ENCODE measurements at regions not wholly inside any gene's neighbourhood (a gene's known extent, or its start where the extent isn't known, plus 50 kb on each side); places are given as distances from the start of the nearest gene placed in this dataset.

DNA sequence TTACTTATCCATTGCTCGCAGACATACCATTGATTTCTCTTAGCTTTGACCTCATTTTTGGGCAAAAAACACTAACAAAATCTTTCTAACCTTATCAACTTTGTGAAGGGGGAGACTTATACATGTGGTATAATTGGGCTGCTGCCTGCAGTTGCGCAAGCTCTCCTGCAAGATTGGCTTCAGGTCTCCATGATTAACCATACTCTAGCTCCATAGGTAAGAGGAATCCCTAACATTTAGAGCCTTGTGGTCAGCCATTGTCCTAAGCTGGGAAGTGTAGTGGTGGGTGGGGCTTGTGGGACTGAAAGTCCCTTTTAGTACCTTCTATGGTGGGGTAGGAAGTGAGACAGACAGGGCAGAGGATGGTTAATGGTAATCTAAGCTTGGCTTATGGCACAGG lies 179.6 kb upstream of the THRB start:
- Histone ChIP-seq H3K27ac (ENCODE audit: extremely low read depth, low read depth, low read length) (no peak overlapping the region), H3K4me3 (ENCODE audit: low read depth, low read length) (no peak overlapping the region), H3K9me3 (ENCODE audit: control insufficient read depth, insufficient read depth, low read depth, low read length) (no peaks in the 10 kb centered on the region), H3K4me1 (ENCODE audit: control insufficient read depth, insufficient read depth, low read length) (no peaks in the 10 kb centered on the region), H3K36me3 (ENCODE audit: control insufficient read depth in 2 of 2, insufficient read depth in 1 of 2, low read length in 2 of 2) (no peaks in the 10 kb centered on the region)
- TF ChIP-seq YY2 (tag by site-specific recombination; IDR thresholded peaks at IDR 0.05) (peak; percentile 67; the same call in 1 of the 2 replicates), ZNF133 (tag by site-specific recombination; IDR thresholded peaks at IDR 0.05) (peak; percentile 54; the same call in 1 of the 2 replicates), ZNF747 (tag by site-specific recombination; IDR thresholded peaks at IDR 0.05) (no peak), ZFP3 (tag by site-specific recombination; IDR thresholded peaks at IDR 0.05; ENCODE audit: low read depth) (no peak)
- CTCF ChIA-PET = no interaction called here
- POLR2A ChIA-PET = no interaction called here

GRCh38 chr3:24678021-24678420 lies 183.4 kb upstream of the THRB start:
- Histone ChIP-seq H3K9me3 (ENCODE audit: control insufficient read depth, insufficient read depth, low read depth, low read length) (no peaks in the 10 kb centered on the region), H3K4me3 (ENCODE audit: low read depth, low read length) (no peak overlapping the region), H3K27ac (ENCODE audit: extremely low read depth, low read depth, low read length) (no peak overlapping the region), H3K36me3 (ENCODE audit: control insufficient read depth in 2 of 2, insufficient read depth in 1 of 2, low read length in 2 of 2) (no peaks in the 10 kb centered on the region), H3K4me1 (ENCODE audit: control insufficient read depth, insufficient read depth, low read length) (no peaks in the 10 kb centered on the region)
- ChIA-PET POLR2A (no interaction called here), CTCF (interaction anchor here (0.6 to 1.6 kb wide), 2 partner anchors 63 to 418 kb away, joined by 3 to 5 read pairs; no protein-coding TSS in a partner anchor)
- TF ChIP-seq ZNF677 (tag by site-specific recombination; IDR thresholded peaks at IDR 0.05) (no peak), ZNF248 (tag by site-specific recombination; IDR thresholded peaks at IDR 0.05) (no peak), MZF1 (tag by site-specific recombination; IDR thresholded peaks at IDR 0.05; ENCODE audit: borderline replicate concordance) (no peak), ZNF350 (tag by site-specific recombination; IDR thresholded peaks at IDR 0.05) (no peak), ZNF174 (tag by site-specific recombination; IDR thresholded peaks at IDR 0.05) (no peak), KLF9 (tag by site-specific recombination; IDR thresholded peaks at IDR 0.05; ENCODE audit: low read depth) (no peak), TRIM28 (IDR thresholded peaks at IDR 0.05; ENCODE audit: borderline replicate concordance, low read length) (no peak), ZNF132 (tag by site-specific recombination; IDR thresholded peaks at IDR 0.05; ENCODE audit: borderline replicate concordance) (no peak), REST (tag by site-specific recombination; IDR thresholded peaks at IDR 0.05) (no peak), ZNF404 (tag by site-specific recombination; IDR thresholded peaks at IDR 0.05) (no peak)
- TF ChIP-seq, protein P1, sequence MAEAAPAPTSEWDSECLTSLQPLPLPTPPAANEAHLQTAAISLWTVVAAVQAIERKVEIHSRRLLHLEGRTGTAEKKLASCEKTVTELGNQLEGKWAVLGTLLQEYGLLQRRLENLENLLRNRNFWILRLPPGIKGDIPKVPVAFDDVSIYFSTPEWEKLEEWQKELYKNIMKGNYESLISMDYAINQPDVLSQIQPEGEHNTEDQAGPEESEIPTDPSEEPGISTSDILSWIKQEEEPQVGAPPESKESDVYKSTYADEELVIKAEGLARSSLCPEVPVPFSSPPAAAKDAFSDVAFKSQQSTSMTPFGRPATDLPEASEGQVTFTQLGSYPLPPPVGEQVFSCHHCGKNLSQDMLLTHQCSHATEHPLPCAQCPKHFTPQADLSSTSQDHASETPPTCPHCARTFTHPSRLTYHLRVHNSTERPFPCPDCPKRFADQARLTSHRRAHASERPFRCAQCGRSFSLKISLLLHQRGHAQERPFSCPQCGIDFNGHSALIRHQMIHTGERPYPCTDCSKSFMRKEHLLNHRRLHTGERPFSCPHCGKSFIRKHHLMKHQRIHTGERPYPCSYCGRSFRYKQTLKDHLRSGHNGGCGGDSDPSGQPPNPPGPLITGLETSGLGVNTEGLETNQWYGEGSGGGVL (tag by site-specific recombination; IDR thresholded peaks at IDR 0.05) = no peak
- TF ChIP-seq, protein P2, sequence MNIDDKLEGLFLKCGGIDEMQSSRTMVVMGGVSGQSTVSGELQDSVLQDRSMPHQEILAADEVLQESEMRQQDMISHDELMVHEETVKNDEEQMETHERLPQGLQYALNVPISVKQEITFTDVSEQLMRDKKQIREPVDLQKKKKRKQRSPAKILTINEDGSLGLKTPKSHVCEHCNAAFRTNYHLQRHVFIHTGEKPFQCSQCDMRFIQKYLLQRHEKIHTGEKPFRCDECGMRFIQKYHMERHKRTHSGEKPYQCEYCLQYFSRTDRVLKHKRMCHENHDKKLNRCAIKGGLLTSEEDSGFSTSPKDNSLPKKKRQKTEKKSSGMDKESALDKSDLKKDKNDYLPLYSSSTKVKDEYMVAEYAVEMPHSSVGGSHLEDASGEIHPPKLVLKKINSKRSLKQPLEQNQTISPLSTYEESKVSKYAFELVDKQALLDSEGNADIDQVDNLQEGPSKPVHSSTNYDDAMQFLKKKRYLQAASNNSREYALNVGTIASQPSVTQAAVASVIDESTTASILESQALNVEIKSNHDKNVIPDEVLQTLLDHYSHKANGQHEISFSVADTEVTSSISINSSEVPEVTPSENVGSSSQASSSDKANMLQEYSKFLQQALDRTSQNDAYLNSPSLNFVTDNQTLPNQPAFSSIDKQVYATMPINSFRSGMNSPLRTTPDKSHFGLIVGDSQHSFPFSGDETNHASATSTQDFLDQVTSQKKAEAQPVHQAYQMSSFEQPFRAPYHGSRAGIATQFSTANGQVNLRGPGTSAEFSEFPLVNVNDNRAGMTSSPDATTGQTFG (tag by site-specific recombination; IDR thresholded peaks at IDR 0.05; ENCODE audit: borderline replicate concordance) = no peak
- TF ChIP-seq, protein P3, sequence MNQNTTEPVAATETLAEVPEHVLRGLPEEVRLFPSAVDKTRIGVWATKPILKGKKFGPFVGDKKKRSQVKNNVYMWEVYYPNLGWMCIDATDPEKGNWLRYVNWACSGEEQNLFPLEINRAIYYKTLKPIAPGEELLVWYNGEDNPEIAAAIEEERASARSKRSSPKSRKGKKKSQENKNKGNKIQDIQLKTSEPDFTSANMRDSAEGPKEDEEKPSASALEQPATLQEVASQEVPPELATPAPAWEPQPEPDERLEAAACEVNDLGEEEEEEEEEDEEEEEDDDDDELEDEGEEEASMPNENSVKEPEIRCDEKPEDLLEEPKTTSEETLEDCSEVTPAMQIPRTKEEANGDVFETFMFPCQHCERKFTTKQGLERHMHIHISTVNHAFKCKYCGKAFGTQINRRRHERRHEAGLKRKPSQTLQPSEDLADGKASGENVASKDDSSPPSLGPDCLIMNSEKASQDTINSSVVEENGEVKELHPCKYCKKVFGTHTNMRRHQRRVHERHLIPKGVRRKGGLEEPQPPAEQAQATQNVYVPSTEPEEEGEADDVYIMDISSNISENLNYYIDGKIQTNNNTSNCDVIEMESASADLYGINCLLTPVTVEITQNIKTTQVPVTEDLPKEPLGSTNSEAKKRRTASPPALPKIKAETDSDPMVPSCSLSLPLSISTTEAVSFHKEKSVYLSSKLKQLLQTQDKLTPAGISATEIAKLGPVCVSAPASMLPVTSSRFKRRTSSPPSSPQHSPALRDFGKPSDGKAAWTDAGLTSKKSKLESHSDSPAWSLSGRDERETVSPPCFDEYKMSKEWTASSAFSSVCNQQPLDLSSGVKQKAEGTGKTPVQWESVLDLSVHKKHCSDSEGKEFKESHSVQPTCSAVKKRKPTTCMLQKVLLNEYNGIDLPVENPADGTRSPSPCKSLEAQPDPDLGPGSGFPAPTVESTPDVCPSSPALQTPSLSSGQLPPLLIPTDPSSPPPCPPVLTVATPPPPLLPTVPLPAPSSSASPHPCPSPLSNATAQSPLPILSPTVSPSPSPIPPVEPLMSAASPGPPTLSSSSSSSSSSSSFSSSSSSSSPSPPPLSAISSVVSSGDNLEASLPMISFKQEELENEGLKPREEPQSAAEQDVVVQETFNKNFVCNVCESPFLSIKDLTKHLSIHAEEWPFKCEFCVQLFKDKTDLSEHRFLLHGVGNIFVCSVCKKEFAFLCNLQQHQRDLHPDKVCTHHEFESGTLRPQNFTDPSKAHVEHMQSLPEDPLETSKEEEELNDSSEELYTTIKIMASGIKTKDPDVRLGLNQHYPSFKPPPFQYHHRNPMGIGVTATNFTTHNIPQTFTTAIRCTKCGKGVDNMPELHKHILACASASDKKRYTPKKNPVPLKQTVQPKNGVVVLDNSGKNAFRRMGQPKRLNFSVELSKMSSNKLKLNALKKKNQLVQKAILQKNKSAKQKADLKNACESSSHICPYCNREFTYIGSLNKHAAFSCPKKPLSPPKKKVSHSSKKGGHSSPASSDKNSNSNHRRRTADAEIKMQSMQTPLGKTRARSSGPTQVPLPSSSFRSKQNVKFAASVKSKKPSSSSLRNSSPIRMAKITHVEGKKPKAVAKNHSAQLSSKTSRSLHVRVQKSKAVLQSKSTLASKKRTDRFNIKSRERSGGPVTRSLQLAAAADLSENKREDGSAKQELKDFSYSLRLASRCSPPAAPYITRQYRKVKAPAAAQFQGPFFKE (tag by site-specific recombination; IDR thresholded peaks at IDR 0.05; ENCODE audit: borderline replicate concordance) = no peak

Measured in HEK293 (cell line).